Endodermal cell (in vitro differentiated cells): ENCODE measurements at regions not wholly inside any gene's neighbourhood (a gene's known extent, or its start where the extent isn't known, plus 50 kb on each side); places are given as distances from the start of the nearest gene placed in this dataset.
"Not testable (repeated sequence)": the region's sequence is repeated elsewhere in the genome, so short reads cannot be mapped to it uniquely, and the experiment has no call there.

Experiments used
- DNase-seq: peaks from one replicate; pipeline ENCODE4 v3.0.0-alpha.2; 2017
- H3K27ac ChIP-seq: 2 replicates; pipeline ENCODE4 v1.5.1; 2013; ENCODE audit warnings: mild to moderate bottlenecking, low read depth, low read length, moderate library complexity
- H3K27me3 ChIP-seq: 2 replicates; pipeline ENCODE4 v1.6.1; 2013; ENCODE audit warnings: mild to moderate bottlenecking, low read length, moderate library complexity; ENCODE audit not compliant: insufficient read depth, control insufficient read depth, poor library complexity, severe bottlenecking
- H3K36me3 ChIP-seq: 2 replicates; pipeline ENCODE4 v1.7.0; 2013; ENCODE audit warnings: mild to moderate bottlenecking, low read length, moderate library complexity; ENCODE audit not compliant: control insufficient read depth, insufficient read depth
- H3K4me1 ChIP-seq: one replicate; pipeline ENCODE4 v1.7.0; 2013; ENCODE audit warnings: low read length; ENCODE audit not compliant: control insufficient read depth, insufficient read depth
- H3K4me3 ChIP-seq: 2 replicates; pipeline ENCODE4 v1.5.1; 2013; ENCODE audit warnings: mild to moderate bottlenecking, low read length, moderate library complexity
- H3K9ac ChIP-seq: 2 replicates; pipeline ENCODE4 v1.6.1; 2013; ENCODE audit warnings: mild to moderate bottlenecking, low read length, moderate library complexity; ENCODE audit not compliant: poor library complexity, severe bottlenecking; ENCODE audit errors: extremely low read depth
- H3K9me3 ChIP-seq: 2 replicates; pipeline ENCODE4 v1.6.1; 2013; ENCODE audit warnings: mild to moderate bottlenecking, low read length, moderate library complexity; ENCODE audit not compliant: control insufficient read depth
- H3K27ac Mint-ChIP-seq: 2 replicates; pipeline ENCODE4 v1.8.0; 2020; ENCODE audit warnings: mixed read lengths
- H3K27me3 Mint-ChIP-seq: 2 replicates; pipeline ENCODE4 v1.8.0; 2021; ENCODE audit warnings: mild to moderate bottlenecking, mixed read lengths; ENCODE audit not compliant: insufficient read depth
- H3K36me3 Mint-ChIP-seq: 2 replicates; pipeline ENCODE4 v1.8.0; 2020; ENCODE audit warnings: low read depth, mixed read lengths
- H3K4me1 Mint-ChIP-seq: 2 replicates; pipeline ENCODE4 v1.8.0; 2020; ENCODE audit warnings: mixed read lengths
- H3K4me3 Mint-ChIP-seq: 2 replicates; pipeline ENCODE4 v1.8.0; 2020; ENCODE audit warnings: mild to moderate bottlenecking, moderate library complexity, mixed read lengths
- H3K9me3 Mint-ChIP-seq: 2 replicates; pipeline ENCODE4 v1.8.0; 2020; ENCODE audit warnings: mild to moderate bottlenecking, mixed read lengths
- WGBS, 2 experiments: methylation state at CpG; one replicate each; pipeline versions ENCODE4 v1.1.5 to v1.1.7; 2013; ENCODE audit warnings: missing lambda C conversion rate in 2 of 2, mixed read lengths in 1 of 2; ENCODE audit not compliant: insufficient coverage in 1 of 2, insufficient read length in 1 of 2; 5-methylcytosine and 5-hydroxymethylcytosine counted together
- TF ChIP-seq, protein P1 (sequence below): fragments of 200-600 bp; sonication (generic); conservative IDR thresholded peaks from 2 replicates; pipeline ENCODE4 v1.5.0; 2021; ENCODE audit warnings: antibody characterized with exemption, mild to moderate bottlenecking

DNA sequence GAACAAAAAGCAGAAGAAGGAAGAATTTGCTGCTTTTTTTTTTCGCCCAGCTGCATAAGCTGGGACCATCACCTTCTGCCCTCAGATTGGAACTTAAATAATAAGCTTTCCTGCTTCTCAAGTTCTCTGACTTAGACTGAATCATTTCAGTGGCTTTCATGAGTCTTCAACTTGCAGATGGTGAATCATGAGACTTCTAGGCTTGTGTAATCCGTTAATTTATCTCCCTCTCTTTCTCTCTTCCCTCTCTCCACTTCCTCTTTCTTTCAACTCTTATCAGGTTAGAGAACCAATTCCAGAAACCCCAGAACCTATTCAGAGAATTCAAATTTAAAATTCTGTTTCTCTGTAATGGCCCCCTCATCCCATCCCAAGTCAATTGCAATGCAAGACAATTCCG, 1153.7 kb downstream of the PCDH9 start:
- Mint-ChIP-seq H3K36me3 (no peaks in the 10 kb centered on the region), H3K27ac (no peak overlapping the region)
- no peak for DNase-seq

DNA sequence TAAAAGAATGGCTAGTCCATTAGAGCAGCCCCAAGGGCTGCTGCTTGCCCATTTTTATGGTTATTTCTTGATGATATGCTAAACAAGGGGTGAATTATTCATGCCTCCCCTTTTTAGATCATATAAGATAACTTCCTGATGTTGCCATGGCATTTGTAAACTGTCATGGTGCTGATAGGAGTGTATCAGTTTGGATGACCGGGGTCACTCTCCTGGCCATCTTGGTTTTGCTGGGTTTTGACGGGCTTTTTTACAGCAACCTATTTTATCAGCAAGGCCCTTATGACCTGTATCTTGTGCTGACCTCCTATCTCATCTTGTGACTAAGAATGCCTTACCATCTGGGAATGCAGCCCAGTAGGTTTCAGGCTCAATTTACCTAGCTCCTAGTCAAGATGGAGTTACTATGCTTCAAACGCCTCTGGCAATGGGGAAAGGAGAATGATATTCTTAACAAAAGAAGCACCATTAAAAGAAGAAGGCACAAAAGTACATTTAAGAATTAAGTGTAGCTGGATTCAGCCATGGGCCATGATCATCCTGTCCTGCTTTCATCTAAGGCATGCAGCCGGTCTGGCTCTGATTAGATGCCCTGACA, 1156.0 kb downstream of the PCDH9 start:
- no peak overlapping the region for H3K4me3 Mint-ChIP-seq
- Histone ChIP-seq H3K27ac (no peak overlapping the region), H3K4me3 (no peak overlapping the region), H3K4me1 (no peaks in the 10 kb centered on the region), H3K36me3 (no peaks in the 10 kb centered on the region), H3K9me3 (no peaks in the 10 kb centered on the region), H3K9ac (no peak overlapping the region), H3K27me3 (no peaks in the 10 kb centered on the region)
- no peaks in the 10 kb centered on the region for H3K9me3 Mint-ChIP-seq
- TF ChIP-seq, protein P1, sequence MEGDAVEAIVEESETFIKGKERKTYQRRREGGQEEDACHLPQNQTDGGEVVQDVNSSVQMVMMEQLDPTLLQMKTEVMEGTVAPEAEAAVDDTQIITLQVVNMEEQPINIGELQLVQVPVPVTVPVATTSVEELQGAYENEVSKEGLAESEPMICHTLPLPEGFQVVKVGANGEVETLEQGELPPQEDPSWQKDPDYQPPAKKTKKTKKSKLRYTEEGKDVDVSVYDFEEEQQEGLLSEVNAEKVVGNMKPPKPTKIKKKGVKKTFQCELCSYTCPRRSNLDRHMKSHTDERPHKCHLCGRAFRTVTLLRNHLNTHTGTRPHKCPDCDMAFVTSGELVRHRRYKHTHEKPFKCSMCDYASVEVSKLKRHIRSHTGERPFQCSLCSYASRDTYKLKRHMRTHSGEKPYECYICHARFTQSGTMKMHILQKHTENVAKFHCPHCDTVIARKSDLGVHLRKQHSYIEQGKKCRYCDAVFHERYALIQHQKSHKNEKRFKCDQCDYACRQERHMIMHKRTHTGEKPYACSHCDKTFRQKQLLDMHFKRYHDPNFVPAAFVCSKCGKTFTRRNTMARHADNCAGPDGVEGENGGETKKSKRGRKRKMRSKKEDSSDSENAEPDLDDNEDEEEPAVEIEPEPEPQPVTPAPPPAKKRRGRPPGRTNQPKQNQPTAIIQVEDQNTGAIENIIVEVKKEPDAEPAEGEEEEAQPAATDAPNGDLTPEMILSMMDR: no peak
- no peaks in the 10 kb centered on the region for H3K36me3 Mint-ChIP-seq
- WGBS, 2 experiments: 93 to 100% methylated on average over 3 to 4 of the region's 4 CpGs
- H3K4me1 Mint-ChIP-seq: peaks cover 7% of the 10 kb centered on the region
- H3K27me3 Mint-ChIP-seq: no peaks in the 10 kb centered on the region
- H3K27ac Mint-ChIP-seq: no peak overlapping the region
- no peak for DNase-seq

More for the DNA sequence above, 1153.7 kb downstream of the PCDH9 start:
- no peak overlapping the region for H3K4me3 ChIP-seq
- no peaks in the 10 kb centered on the region for H3K27me3 ChIP-seq
- H3K36me3 ChIP-seq: no peaks in the 10 kb centered on the region
- 90% methylated on average over 3 of the region's 3 CpGs; no CpG with 5 or more reads in 1 of the 2 experiments for WGBS, 2 experiments
- H3K9ac ChIP-seq: no peak overlapping the region
- no peaks in the 10 kb centered on the region for H3K9me3 Mint-ChIP-seq
- no peak overlapping the region for H3K27ac ChIP-seq
- no peaks in the 10 kb centered on the region for H3K9me3 ChIP-seq
- H3K4me3 Mint-ChIP-seq: no peak overlapping the region
- H3K4me1 Mint-ChIP-seq: no peaks in the 10 kb centered on the region
- TF ChIP-seq, protein P1: no peak
- no peaks in the 10 kb centered on the region for H3K27me3 Mint-ChIP-seq
- no peaks in the 10 kb centered on the region for H3K4me1 ChIP-seq

DNA sequence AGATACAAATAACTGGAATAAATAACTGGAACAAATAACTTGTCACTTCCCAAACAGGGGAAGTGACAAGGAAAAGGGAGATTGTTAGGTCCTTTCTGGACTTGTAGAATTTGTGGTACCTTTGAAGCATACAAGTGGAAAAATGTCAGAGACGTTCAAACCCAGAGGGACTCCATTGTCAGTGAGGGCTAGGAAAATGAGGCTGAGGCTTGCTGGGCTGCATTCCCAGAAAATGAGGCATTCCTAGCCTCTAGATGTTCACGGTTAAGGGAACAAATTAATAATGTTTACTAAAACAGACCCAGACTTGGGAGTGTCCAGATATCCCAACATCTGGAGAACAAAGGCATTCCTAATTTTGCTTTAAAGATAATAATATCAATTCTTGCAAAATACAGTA, 1158.0 kb downstream of the PCDH9 start:
- not testable (repeated sequence) for H3K27me3 Mint-ChIP-seq, H3K9ac ChIP-seq, H3K27me3 ChIP-seq, H3K36me3 ChIP-seq, H3K9me3 Mint-ChIP-seq, H3K9me3 ChIP-seq, H3K4me3 ChIP-seq, H3K36me3 Mint-ChIP-seq, H3K27ac Mint-ChIP-seq, DNase-seq, H3K27ac ChIP-seq, H3K4me1 ChIP-seq, H3K4me3 Mint-ChIP-seq
- 93% methylated on average over 2 of the region's 2 CpGs; no CpG with 5 or more reads in 1 of the 2 experiments for WGBS, 2 experiments
- peaks cover 11% of the 10 kb centered on the region for H3K4me1 Mint-ChIP-seq

DNA sequence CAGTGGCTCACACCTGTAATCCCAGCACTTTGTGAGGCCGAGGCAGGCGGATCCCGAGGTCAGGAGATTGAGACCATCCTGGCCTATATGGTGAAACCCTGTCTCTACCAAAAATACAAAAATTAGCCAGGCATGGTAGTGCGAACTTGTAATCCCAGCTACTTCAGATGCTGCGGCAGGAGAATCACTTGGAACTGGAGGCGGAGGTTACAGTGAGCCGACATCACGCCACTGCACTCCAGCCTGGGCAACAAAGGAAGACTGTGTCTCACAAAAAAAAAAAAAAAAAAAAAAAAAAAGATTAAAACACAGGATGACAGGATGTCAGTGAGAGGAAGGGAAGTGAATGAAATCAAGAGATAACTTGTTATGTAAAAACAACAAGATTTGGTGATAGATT, 1158.5 kb downstream of the PCDH9 start:
- H3K36me3 ChIP-seq: no peaks in the 10 kb centered on the region
- no peak for DNase-seq
- H3K9ac ChIP-seq: no peak overlapping the region
- 91 to 92% methylated on average over 6 to 8 of the region's 8 CpGs for WGBS, 2 experiments
- H3K27ac ChIP-seq: no peak overlapping the region
- H3K9me3 ChIP-seq: no peaks in the 10 kb centered on the region
- no peak overlapping the region for H3K4me3 ChIP-seq
- no peaks in the 10 kb centered on the region for H3K4me1 ChIP-seq
- no peaks in the 10 kb centered on the region for H3K27me3 ChIP-seq
- TF ChIP-seq, protein P1: no peak
- no peaks in the 10 kb centered on the region for H3K36me3 Mint-ChIP-seq
- peaks cover 11% of the 10 kb centered on the region for H3K4me1 Mint-ChIP-seq
- H3K27ac Mint-ChIP-seq: no peak overlapping the region
- no peaks in the 10 kb centered on the region for H3K27me3 Mint-ChIP-seq
- no peak overlapping the region for H3K4me3 Mint-ChIP-seq
- H3K9me3 Mint-ChIP-seq: no peaks in the 10 kb centered on the region
